GM20000 (cell line): ENCODE measurements at regions not wholly inside any gene's neighbourhood (a gene's known extent, or its start where the extent isn't known, plus 50 kb on each side); places are given as distances from the start of the nearest gene placed in this dataset.

Experiments used
- DNase-seq: peaks from one replicate; pipeline ENCODE4 v3.0.0; 2012; ENCODE audit warnings: low spot score
- CTCF ChIP-seq: IDR thresholded peaks from 2 replicates; pipeline ENCODE4 v1.5.1; 2012; ENCODE audit warnings: mild to moderate bottlenecking, control low read depth; ENCODE audit errors: extremely low read depth, missing control alignments

- TF ChIP-seq CTCF: no peak
- DNase-seq: no peak
Measured at GRCh38 chr2:8258406-8258805, 423.4 kb upstream of the ID2 start.

DNA sequence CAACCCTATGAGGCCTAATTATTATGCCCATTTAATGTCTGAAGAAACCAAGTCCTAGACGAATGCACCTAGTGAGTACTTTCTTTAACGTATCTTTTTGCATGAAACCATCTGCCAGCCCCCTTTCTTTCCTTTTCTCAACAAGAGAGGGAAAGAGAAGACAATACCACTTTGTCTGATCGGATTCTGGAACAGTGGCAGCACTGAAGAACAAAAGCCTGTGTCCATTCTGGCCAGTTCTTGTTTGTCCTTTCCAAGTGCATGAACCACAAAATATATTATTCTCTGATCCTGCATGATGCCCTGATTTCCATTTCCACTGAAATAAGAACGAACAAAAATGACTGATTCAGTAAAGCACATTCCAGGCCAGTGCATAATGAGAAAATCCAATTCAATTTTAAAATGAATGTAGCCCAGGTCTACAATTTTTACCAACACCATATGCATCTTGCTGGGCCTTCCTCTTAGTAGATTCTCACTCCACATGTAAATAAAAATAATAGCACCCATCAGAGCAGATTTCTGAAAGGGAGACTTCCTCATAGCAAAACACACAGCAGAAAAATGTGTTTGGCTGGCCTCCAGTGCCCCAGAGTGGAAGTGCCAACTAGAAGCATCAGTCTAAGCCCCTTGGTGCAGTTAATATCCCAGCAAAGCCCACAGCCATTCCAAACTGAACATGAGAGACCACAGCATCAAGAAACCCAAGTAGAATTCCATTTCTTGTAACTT is 422.6 kb upstream of the ID2 start:
- no peak for TF ChIP-seq CTCF
- DNase-seq: no peak

- no peak for TF ChIP-seq CTCF
Measured at GRCh38 chr2:8259841-8260178, 422.0 kb upstream of the ID2 start.

GRCh38 chr2:8260213-8260612 is 421.6 kb upstream of the ID2 start:
- TF ChIP-seq CTCF: no peak
- DNase-seq: no peak

More at GRCh38 chr2:8259841-8260178, 422.0 kb upstream of the ID2 start:
- DNase-seq: no peak

DNA sequence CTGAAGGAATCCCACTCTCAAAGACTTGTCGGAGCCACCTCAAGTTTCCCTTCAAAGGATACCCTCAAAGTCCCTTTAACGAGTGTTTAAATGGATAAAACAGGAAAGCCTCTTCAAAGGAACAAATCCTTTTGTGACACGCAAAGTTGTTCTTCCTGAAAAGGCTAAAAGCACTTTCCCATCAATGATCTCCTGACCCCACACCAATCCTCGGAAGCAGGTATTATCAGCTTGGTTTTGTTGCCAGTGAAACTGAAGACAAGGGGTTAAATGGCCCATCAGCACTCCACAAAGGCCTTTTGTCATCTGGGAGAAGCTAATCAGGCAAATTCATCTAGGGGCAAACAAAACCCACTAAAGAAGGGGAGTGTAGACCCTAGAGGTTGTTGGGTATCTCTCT is 418.0 kb upstream of the ID2 start:
- TF ChIP-seq CTCF: no peak

DNA sequence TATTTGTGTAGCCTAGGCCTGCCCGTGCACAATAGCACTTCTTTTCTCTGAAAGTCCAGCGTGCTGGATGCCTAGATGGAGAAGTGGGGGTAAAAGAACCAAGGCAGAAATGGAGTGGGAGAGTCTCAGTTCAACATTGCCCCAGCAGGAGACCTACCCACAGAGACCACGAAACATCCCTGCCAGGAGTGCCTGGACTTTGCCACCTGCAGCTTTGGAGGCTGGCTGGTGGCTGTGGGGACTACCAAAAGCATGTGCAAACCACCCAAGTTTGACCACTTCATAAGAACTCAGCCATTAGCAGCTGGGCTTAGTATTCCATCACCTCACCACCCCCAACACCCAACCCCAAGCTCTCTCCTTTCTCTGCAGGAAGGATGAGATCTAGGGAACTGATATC is 416.9 kb upstream of the ID2 start:
- no peak for TF ChIP-seq CTCF
- DNase-seq: no peak

More for the DNA sequence above, 418.0 kb upstream of the ID2 start:
- no peak for DNase-seq

- DNase-seq: no peak
- no peak for TF ChIP-seq CTCF
Measured at GRCh38 chr2:8265476-8266226, 416.2 kb upstream of the ID2 start.
